ENCODE measurements at regions not wholly inside any gene's neighbourhood (a gene's known extent, or its start where the extent isn't known, plus 50 kb on each side); places are given as distances from the start of the nearest gene placed in this dataset.
"Not testable (repeated sequence)": the region's sequence is repeated elsewhere in the genome, so short reads cannot be mapped to it uniquely, and the experiment has no call there.

DNA sequence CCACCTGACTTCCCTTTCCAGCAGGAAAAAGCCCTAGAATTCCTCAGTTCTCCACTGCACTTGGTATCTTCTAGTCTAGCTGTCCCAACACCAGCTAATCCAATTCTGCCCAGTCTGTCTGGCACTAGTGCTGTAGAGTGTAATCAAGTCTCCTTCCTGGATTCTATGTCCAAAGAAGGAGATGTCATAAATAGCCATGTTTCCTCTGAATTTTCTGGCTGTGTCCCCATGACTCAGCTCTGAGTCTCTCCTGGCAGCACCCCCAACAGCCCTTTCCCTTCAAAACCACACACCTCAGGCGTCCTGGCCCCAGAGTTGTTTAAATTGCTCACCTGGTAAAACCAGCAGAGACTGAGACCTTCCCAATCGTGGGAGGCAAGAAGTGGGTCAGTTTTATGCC is 197.2 kb downstream of the GRXCR1 start:
- no peak for DNase-seq
- intact Hi-C loops (cut with micrococcal nuclease): no loop called here
- no peak for ATAC-seq

DNA sequence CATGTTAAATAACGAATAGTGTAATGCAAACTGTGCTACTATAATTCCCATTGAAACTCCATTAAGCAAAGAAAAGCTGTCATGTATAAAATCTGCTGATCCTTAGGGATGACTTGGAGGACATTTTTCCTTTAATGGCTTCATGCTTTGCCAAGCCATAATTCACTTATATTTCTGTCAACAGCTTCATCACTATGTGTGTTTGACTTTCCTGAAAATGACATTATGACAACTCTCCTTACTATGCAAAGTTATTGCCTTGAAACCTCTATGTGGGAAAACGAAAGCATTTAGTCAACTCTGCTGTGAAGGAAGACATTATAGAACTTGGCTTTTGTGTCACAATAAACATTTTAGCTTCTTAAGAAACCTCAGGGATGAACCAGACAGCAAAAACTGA is 210.5 kb downstream of the GRXCR1 start:
- intact Hi-C loops (cut with micrococcal nuclease): no loop called here
- DNase-seq: no peak
- ATAC-seq: no peak

DNA sequence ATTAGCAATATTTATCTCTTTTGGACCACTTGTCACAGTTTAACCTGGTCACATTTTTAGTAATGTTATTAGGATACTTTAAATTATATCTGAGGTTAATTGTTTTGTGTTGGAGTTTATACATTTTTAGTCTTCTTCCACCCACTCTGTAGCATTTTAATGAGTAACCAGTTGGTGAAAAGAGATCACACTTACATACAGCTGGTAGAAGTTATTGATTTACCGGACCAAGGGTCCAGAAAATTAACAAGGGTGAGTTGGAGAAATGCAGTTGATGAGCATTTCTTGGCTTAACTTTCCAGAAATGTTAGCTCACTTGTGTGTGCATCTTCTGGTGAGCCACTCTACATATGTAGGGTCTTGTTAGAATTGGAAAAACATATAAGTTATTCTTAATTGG is 219.6 kb downstream of the GRXCR1 start:
- no peak for DNase-seq
- intact Hi-C loops (cut with micrococcal nuclease): no loop called here
- no peak for ATAC-seq

DNA sequence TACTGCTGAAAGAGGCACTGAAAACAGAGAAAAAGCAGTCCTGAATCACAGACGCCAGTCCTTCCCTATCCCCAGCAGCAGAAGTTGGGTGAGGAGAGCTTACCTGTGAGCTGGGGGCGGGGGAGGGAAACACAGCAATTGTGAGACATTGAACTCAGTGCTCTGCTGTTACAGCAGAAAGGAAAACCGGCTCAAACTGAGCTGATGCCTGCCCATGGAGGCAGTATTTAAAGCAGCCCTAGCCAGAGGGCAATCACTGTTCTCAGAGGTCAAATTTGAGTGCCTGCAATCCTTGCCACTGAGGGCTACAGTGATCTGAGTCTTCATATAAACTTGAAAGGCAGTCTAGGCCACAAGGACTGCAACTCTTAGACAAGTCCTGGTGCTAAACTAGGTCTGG is 220.7 kb downstream of the GRXCR1 start:
- no peak for DNase-seq
- intact Hi-C loops (cut with micrococcal nuclease): no loop called here
- no peak for ATAC-seq

DNA sequence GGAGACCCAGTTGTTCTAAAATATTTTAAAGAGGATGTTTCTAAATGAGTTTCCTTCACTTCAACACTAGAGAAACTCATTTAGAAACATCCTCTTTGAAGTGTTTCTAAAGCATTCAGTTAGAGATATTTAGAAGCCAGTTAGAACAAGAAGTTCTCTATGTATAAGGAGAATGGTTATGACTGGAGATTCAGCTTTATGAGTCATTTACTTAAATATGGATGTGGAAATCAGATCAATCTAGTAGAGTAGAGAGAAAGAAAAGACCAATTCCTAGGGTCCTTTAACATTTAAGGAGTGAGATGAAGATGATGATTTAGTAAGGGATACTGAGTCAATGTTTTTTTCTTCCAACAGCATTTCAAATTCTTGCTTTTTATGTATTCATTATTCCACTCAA is 234.1 kb downstream of the GRXCR1 start:
- intact Hi-C loops (cut with micrococcal nuclease): no loop called here
- ATAC-seq (no peak), DNase-seq (no peak)

DNA sequence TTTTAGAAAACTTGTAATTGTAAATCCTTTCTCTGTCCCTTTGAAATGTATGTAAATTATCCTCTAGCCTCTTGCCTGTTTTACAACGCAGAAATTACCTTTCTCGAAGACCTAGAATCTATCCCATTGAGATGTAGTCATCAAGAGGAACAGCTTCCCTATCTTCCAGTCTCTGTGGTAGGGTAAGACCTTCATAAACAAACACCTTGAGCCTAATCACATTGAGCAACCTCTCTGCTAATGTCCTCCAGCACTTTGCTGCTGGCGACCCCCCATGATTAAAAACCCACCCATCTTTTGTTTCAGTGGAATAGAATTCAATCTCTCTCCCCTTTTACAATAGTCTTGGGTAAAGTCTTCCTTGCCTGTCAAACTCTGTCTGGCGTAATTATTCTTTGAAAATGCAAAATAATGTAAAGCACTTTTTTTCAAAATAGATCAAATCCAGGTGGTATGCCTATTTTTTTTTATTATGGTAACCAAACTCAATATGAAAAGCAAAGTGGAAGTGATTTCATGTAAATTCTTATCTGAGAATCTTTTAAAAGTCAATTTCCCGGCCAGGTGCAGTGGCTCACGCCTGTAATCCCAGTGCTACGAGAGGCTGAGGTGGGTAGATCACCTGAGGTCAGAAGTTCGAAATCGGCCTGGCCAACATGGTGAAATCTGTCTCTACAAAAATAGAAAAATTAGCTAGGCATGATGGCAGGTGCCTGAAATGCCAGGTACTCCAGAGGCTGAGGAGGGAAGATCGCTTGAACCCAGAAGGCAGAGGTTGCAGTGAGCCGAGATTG is 237.9 kb downstream of the GRXCR1 start:
- DNase-seq: no peak
- intact Hi-C loops (cut with micrococcal nuclease): no loop called here

DNA sequence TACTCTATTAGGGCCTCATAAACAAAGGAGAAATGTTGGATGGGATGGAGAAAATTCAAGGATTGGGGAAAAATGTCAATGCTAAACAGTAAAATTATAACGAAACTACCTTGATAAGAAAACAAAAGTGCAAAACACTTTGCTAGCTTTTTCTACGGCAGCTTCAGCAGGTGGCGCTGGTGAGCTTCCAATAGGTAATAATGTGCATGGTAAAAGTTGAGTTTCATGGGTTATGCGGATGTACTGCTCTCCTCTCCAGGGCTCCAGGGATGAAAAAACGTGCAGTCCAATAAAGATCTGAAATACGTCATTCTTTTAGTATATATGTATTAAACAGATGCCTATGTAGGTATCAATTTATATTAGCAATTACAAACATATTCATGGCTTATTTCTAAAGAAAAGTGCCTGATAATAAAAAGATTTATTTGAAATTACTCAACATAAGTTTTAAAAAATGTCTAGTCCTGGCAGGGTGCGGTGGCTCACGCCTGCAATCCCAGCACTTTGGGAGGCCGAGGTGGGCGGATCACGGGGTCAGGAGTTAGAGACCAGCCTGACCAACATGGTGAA is 239.6 kb downstream of the GRXCR1 start:
- DNase-seq (peak; percentile 46), ATAC-seq (no peak)

More for the DNA sequence above, 237.9 kb downstream of the GRXCR1 start:
- ATAC-seq: no peak

DNA sequence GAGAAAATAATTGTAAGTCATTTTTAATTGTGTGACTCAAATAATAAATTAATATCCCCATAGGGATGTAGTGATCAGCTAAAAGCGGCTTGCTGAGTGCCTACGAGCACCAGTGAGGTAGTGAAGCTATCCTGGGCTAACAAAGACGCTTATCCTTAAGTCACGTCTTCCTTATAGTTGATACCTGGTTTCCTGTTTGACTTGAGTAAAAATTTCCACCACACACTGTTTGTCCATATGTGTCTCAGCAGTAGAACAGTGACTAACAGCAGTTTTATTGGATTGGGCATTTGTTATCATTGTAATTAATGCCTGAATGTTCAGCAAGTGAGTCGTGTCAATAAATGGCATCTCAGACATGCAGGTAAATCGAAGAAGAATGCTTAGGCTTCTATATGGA is 241.1 kb downstream of the GRXCR1 start:
- no peak for ATAC-seq
- intact Hi-C loops (cut with micrococcal nuclease): no loop called here

More for the DNA sequence above, 239.6 kb downstream of the GRXCR1 start:
- intact Hi-C loops (cut with micrococcal nuclease): no loop called here

DNA sequence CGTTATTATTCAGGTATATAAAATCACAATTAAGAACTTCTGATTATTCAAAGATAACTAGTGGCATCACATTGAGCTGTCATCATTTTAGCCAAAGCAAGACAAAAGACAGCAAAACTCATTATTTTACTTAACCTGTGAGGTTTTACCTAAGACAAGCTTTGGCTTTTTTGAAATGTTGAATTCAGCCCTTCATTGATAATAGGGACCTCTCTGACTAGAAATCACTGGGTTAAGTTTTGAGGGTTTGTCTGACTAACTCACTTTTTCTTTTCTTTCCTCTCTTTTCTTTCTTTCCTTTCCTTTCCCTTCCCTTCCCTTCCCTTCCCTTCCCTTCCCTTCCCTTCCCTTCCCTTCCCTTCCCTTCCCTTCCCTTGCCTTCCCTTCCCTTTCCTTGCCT is 244.2 kb downstream of the GRXCR1 start:
- DNase-seq (no peak), ATAC-seq (no peak)
- intact Hi-C loops (cut with micrococcal nuclease): no loop called here

More for the DNA sequence above, 241.1 kb downstream of the GRXCR1 start:
- no peak for DNase-seq

DNA sequence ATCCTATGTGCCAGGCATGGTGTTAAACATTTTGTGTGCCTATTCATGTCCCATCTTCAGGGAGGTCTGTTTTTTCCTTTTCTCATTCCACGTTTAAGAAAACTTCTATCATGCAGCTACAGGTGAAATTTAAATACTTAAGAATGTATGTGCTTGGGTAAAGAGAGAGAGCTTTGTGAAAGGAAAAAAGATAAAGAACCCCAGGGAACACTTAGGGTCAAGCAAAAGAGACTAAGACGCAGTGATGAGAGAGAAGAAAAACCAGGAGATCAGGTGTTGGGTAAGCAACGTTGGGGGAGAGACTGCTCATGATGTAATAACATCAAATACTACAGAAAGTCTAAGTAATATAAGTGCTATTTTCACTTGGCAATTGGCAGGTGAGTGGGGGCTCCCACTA is 253.7 kb downstream of the GRXCR1 start:
- ATAC-seq: no peak
- intact Hi-C loops (cut with micrococcal nuclease): no loop called here
- no peak for DNase-seq

DNA sequence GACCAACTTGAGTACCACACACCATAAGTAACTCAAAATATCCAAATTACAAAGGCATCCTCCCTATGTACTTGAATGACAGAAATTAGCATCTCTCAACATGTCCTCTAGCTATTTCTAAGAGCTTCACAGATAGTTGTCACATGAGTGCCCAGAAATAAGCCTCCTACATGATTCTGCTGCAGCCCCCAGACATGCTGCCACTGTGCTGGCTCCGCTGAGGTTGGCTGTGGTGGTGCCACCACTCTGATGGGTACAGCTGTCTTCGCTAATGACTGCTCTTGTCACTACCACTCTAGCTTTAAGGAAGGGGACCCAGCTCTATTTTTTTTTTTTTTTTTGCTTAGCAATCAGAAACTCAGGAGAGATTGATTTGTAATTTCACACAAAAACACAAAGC is 256.0 kb downstream of the GRXCR1 start:
- intact Hi-C loops (cut with micrococcal nuclease): no loop called here
- no peak for ATAC-seq

DNA sequence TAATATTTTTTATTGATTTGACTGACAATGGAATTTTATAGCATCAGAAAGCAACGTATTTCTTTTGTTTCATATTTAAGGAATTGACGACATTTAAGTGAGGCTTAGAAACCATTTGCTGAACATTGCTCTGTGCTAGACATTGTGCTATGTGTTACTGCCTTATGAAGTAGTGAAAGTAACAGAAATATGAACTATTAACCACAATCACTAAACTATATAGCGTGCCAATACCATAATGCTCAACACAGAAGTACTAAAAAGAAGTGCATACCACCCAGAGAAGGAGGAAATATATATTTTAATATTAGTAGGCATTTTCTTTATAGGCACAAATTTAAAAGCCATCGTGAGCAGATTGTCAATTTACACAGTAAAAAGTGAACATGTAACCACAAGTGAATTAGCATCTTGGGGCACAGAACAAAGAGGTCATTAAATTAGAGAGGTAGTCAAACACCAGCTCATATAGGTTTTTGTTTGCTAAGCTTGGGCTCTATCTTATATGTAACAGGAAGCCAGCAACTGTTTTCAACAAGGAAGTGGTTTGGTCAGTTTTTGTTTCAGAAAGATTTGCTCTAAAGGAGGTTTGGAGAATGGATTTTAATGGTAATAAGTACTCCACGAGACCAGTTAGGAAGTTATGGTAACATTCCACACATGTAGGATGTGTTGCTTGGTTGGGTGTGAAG is 270.7 kb downstream of the GRXCR1 start:
- DNase-seq (no peak), ATAC-seq (no peak)
- intact Hi-C loops (cut with micrococcal nuclease): no loop called here

More for the DNA sequence above, 256.0 kb downstream of the GRXCR1 start:
- no peak for DNase-seq

DNA sequence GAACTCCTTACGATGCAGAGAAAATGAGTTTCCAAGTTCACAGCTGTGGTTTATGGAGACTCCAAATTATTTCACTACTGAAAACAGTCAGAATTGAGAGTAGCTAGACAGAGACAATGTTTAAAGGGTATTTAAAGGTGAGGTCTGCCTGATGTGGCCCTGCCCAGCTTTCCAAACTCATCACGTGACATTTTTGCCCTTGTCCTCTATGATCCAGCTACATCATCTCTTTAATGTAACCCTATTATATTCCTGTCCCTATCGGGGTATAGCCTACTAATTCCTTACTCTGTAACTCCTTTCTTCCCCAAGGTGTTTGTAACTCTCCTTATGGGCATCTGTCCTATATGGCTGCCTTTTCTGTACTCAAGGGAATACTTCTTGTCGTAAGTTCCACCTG is 297.2 kb downstream of the GRXCR1 start:
- DNase-seq (no peak), ATAC-seq (no peak)
- intact Hi-C loops (cut with micrococcal nuclease): no loop called here

DNA sequence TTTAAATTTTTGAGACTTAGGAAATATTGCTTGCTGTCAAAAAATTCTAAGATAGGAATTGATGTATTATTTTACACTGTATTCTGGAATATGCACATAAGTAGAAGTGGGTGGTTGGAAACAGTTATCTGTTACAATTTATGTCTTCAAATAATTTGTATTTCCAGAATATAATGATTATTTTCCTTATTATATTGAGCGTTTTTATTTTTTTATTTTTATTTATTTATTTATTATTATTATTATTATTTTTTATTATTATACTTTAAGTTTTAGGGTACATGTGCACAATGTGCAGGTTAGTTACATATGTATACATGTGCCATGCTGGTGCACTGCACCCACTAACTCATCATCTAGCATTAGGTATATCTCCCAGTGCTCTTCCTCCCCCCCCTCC is 320.1 kb downstream of the GRXCR1 start:
- not testable (repeated sequence) for DNase-seq

DNA sequence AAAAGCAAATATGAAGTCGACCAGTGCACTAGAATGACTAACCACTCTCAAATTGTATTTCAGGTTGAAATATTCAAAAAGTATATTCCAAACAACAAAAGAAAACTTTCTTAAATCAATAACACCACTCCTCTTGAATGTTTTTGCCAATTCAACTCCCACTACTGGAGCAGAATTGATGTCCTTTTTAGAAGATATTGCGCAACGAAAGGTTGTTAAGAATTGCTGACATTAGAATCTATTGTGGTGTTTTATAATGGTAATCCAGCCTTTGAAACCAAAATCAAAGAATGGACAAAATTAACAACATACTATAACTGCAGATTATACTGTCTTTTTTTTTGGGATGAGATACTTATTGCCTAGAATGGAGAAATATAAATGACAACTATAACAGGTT is 331.3 kb downstream of the GRXCR1 start:
- DNase-seq (no peak), ATAC-seq (no peak)
- intact Hi-C loops (cut with micrococcal nuclease): no loop called here

More for the DNA sequence above, 320.1 kb downstream of the GRXCR1 start:
- ATAC-seq; intact Hi-C loops (cut with micrococcal nuclease): not testable (repeated sequence)

DNA sequence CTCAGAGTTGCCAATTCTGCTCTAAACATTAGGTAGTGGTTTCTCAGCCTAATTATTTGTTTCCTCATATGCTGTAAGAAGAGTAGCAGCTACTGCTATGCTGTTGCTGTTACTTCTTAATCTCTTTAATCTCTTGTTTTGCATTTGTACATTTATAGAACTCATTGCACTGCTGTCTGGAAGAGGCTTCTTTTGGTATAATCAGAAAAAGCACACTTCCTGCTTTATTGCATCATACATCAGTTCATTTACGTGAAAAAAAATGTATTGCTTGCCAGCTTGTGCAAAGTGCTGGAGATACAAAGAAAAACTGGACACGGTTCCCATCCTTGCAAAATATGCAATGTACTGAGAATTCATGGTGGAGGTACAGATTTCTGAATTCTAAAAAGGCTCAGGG is 332.0 kb downstream of the GRXCR1 start:
- intact Hi-C loops (cut with micrococcal nuclease): no loop called here
- DNase-seq: no peak
- ATAC-seq: no peak

DNA sequence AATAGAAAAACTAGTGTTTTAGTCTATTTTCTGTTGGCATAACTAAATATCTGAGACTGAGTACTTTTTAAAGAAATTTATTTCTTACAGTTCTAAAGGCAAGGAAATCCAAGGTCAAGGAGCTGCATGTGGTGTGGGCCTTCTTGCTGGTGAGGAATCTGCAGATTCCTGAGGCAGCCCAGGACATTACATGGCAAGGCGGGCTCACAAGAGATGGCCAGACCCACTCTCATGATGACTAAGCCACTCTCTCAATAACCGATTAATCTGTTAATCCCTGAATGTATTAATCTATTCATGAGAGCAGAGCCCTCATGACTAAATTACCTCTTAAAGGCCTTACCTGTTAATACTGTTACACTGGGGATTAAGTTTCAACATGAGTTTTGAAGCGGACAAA is 340.8 kb downstream of the GRXCR1 start:
- DNase-seq: no peak
- no peak for ATAC-seq
- intact Hi-C loops (cut with micrococcal nuclease): no loop called here

DNA sequence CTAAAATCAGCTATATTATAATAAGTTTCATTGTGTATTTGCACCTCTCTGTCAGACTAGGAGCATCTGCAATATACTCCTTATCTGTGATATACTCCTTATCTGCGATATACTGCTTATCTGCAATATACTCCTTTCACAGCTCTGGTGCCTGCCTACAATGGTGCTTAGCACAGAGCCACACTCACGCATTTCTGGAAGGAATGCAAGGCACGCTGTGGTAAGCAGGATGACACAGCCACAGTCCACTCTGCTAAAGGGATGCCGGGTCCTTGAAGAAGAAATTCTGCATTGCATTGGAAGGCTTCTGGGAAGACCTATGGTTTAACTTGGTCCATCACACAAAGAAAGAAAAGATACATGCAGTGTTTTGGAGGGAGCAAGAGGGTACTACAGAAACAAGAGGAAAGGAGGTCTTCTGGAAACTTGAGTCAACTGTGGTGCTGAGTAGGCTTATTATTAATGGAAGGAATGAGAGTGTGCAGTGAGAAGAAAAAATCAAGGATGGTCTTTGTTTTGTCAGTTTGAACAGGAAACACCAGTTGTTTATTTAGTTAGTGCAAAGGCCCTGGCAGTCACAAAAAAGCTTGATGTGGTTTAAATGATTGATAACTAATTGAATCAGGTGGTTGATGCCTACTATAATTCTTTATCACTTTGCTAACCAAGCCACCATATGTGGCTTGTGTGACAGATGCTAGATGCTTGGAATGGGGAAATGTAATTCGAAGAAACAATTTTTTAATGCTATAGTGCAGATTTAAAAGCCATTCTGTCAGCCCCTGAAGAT is 342.3 kb downstream of the GRXCR1 start:
- DNase-seq: no peak

DNA sequence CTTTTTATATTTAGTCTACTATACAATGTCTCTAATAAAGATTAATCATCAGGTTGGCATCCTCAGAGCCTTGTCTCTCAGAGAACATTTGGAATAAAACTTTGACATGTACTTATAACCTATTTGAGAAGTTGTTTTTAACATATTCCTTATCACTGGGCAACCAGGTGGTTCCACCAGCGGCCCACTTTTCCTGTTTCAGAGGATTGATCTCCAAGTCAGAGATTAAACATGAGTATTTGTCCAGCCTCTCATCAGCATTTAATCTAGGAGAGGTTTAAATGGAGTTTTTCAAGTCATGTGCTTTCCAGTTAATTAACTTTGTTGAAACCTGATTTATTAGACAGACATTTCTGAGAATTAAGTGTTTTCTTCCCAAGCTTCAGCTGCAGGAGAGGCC is 345.5 kb downstream of the GRXCR1 start:
- intact Hi-C loops (cut with micrococcal nuclease): no loop called here
- no peak for DNase-seq
- ATAC-seq: no peak

More for the DNA sequence above, 342.3 kb downstream of the GRXCR1 start:
- intact Hi-C loops (cut with micrococcal nuclease): no loop called here
- ATAC-seq: no peak

DNA sequence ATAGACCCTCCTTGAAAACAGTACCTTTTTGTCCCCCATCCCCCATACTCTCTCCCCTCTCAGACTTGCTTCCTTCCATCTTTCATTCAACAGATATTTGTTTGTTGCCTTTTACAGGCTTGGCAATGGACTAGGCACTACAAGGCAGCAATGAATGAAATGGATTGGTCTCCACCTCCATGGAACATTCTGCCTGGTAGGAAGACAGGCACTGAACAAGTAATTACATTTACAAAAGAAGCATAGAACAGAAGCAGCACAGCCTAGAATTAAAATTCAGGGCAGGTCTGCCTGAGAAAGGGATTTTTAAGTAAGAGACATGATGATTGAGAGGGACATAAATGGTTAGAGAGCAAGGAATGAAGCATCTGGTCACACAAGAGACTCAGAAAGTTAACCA is 346.1 kb downstream of the GRXCR1 start:
- intact Hi-C loops (cut with micrococcal nuclease): no loop called here
- ATAC-seq (no peak), DNase-seq (no peak)

Data from left ventricle myocardium superior (tissue), 1 donor.